OCI-LY7 (cell line): ENCODE measurements at regions not wholly inside any gene's neighbourhood (a gene's known extent, or its start where the extent isn't known, plus 50 kb on each side); places are given as distances from the start of the nearest gene placed in this dataset.

Source experiments
- EZH2phosphoT487 ChIP-seq: fragments of 200-600 bp; sonication (generic); IDR thresholded peaks from 2 replicates; pipeline ENCODE4 v1.6.1; 2018; ENCODE audit warnings: low read depth, borderline replicate concordance, mild to moderate bottlenecking, mixed run types, antibody characterized with exemption, low read length, moderate library complexity, mixed read lengths
- TF ChIP-seq, protein P1 (sequence below): fragments of 200-600 bp; sonication (generic); conservative IDR thresholded peaks from 2 replicates; pipeline ENCODE4 v1.5.1; 2014; ENCODE audit warnings: mild to moderate bottlenecking, antibody characterized with exemption, low read length, moderate library complexity, mixed read lengths

DNA sequence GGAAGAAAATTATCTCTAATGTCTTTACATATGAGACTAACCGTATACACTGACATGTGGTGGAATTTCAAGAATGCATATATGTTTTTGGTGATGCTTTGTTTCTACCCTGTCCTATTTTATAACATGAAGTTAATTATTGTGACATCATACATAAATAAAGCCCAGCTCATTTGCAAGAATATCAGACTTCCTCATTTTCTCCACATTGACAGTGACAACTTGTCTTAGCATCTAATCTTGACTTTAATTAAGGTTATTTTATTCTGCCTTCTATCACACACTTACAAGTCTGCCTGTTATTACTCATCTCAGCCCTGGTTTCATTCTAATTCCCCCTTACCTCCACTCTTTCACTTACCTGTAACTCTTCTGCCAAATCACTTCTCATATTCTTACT is 140.6 kb upstream of the STARD13 start:
- TF ChIP-seq, protein P1, sequence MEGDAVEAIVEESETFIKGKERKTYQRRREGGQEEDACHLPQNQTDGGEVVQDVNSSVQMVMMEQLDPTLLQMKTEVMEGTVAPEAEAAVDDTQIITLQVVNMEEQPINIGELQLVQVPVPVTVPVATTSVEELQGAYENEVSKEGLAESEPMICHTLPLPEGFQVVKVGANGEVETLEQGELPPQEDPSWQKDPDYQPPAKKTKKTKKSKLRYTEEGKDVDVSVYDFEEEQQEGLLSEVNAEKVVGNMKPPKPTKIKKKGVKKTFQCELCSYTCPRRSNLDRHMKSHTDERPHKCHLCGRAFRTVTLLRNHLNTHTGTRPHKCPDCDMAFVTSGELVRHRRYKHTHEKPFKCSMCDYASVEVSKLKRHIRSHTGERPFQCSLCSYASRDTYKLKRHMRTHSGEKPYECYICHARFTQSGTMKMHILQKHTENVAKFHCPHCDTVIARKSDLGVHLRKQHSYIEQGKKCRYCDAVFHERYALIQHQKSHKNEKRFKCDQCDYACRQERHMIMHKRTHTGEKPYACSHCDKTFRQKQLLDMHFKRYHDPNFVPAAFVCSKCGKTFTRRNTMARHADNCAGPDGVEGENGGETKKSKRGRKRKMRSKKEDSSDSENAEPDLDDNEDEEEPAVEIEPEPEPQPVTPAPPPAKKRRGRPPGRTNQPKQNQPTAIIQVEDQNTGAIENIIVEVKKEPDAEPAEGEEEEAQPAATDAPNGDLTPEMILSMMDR, result no peak
- TF ChIP-seq EZH2phosphoT487, result no peak
